OCI-LY7 (cell line): ENCODE measurements at regions not wholly inside any gene's neighbourhood (a gene's known extent, or its start where the extent isn't known, plus 50 kb on each side); places are given as distances from the start of the nearest gene placed in this dataset.

ENCODE experiments used
- BruUV-seq: library from RNA; stranded (reverse); fragments of 400-500 nt; replicated peaks from 2 replicates; lab custom pipeline; 2021; lab: Mats Ljungman, UMichigan
- CTCF ChIA-PET: fragments of 300-600 bp; sonication (Branson Sonifier 250); formaldehyde crosslinking; loops from one replicate; lab custom pipeline; 2022; ENCODE audit warnings: antibody characterized with exemption; ENCODE audit not compliant: unreplicated experiment; lab: Charles Lee
- POLR2A ChIA-PET: fragments of 300-600 bp; sonication (Branson Sonifier 250); formaldehyde crosslinking; loops from one replicate; lab custom pipeline; 2022; ENCODE audit warnings: antibody characterized with exemption; lab: Charles Lee
- DNase-seq: peaks from one replicate; pipeline ENCODE4 v3.0.0-alpha.2; 2015; ENCODE audit warnings: low spot score
- H2AFZ ChIP-seq: fragments of 200-600 bp; sonication (generic), shearing (Covaris generic); 2 replicates; pipeline ENCODE4 v1.6.1; 2014; ENCODE audit warnings: mild to moderate bottlenecking, antibody characterized with exemption, low read length, moderate library complexity
- H3K27ac ChIP-seq: fragments of 200-600 bp; sonication (generic); 2 replicates; pipeline ENCODE4 v1.5.1; 2014; ENCODE audit warnings: mixed run types, low read depth, mild to moderate bottlenecking, moderate library complexity, low read length, inconsistent platforms; ENCODE audit not compliant: poor library complexity, severe bottlenecking
- H3K36me3 ChIP-seq: fragments of 200-600 bp; sonication (generic); 2 replicates; pipeline ENCODE4 v1.6.1; 2014; ENCODE audit warnings: mild to moderate bottlenecking, antibody characterized with exemption, low read length, moderate library complexity, mixed read lengths; ENCODE audit not compliant: insufficient read depth
- H3K4me1 ChIP-seq: fragments of 200-600 bp; sonication (generic); 2 replicates; pipeline ENCODE4 v1.5.1; 2014; ENCODE audit warnings: mild to moderate bottlenecking, low read length; ENCODE audit not compliant: insufficient read depth, poor library complexity, severe bottlenecking
- H3K4me2 ChIP-seq: fragments of 200-600 bp; sonication (generic); 2 replicates; pipeline ENCODE4 v1.6.1; 2014; ENCODE audit warnings: mild to moderate bottlenecking, low read length
- H3K4me3 ChIP-seq: fragments of 200-600 bp; sonication (generic); 2 replicates; pipeline ENCODE4 v1.5.1; 2014; ENCODE audit warnings: mild to moderate bottlenecking, low read depth, low read length; ENCODE audit not compliant: poor library complexity, severe bottlenecking
- H3K79me2 ChIP-seq: fragments of 200-600 bp; sonication (generic); 2 replicates; pipeline ENCODE4 v1.6.1; 2016; ENCODE audit warnings: low read depth, mild to moderate bottlenecking, low read length, moderate library complexity, mixed read lengths; ENCODE audit not compliant: insufficient read depth
- H3K9me2 ChIP-seq: fragments of 200-600 bp; sonication (generic); 2 replicates; pipeline ENCODE4 v1.6.1; 2016; ENCODE audit warnings: mild to moderate bottlenecking, low read length, mixed read lengths; ENCODE audit not compliant: insufficient read depth
- H3K9me3 ChIP-seq: fragments of 200-600 bp; sonication (generic); 2 replicates; pipeline ENCODE4 v1.6.1; 2014; ENCODE audit warnings: mild to moderate bottlenecking, mixed run types, low read length, mixed read lengths
- H4K20me1 ChIP-seq: fragments of 200-600 bp; sonication (generic); 2 replicates; pipeline ENCODE4 v1.6.1; 2014; ENCODE audit warnings: mild to moderate bottlenecking, antibody characterized with exemption, low read length, moderate library complexity, mixed read lengths; ENCODE audit not compliant: insufficient read depth
- EZH2phosphoT487 ChIP-seq: fragments of 200-600 bp; sonication (generic); IDR thresholded peaks from 2 replicates; pipeline ENCODE4 v1.6.1; 2018; ENCODE audit warnings: low read depth, borderline replicate concordance, mild to moderate bottlenecking, mixed run types, antibody characterized with exemption, low read length, moderate library complexity, mixed read lengths
- intact Hi-C: fragments of 100-400 bp; cut with micrococcal nuclease; formaldehyde crosslinking; loops from one replicate; pipeline ENCODE4 v1.10.0; 2022; ENCODE audit not compliant: unreplicated experiment
- TF ChIP-seq, protein P1 (sequence below): fragments of 200-600 bp; sonication (generic); conservative IDR thresholded peaks from 2 replicates; pipeline ENCODE4 v1.5.1; 2014; ENCODE audit warnings: mild to moderate bottlenecking, antibody characterized with exemption, low read length, moderate library complexity, mixed read lengths

GRCh38 chr13:34459856-34460255, 482.2 kb upstream of the NBEA start:
- Histone ChIP-seq H3K9me2 (no peaks in the 10 kb centered on the region), H3K4me3 (no peak overlapping the region), H3K36me3 (no peaks in the 10 kb centered on the region), H3K79me2 (no peaks in the 10 kb centered on the region), H3K4me1 (no peaks in the 10 kb centered on the region), H2AFZ (no peak overlapping the region), H3K4me2 (no peak overlapping the region), H4K20me1 (no peaks in the 10 kb centered on the region), H3K27ac (no peak overlapping the region), H3K9me3 (no peaks in the 10 kb centered on the region)
- CTCF ChIA-PET: no interaction called here
- POLR2A ChIA-PET: no interaction called here
- TF ChIP-seq, protein P1, sequence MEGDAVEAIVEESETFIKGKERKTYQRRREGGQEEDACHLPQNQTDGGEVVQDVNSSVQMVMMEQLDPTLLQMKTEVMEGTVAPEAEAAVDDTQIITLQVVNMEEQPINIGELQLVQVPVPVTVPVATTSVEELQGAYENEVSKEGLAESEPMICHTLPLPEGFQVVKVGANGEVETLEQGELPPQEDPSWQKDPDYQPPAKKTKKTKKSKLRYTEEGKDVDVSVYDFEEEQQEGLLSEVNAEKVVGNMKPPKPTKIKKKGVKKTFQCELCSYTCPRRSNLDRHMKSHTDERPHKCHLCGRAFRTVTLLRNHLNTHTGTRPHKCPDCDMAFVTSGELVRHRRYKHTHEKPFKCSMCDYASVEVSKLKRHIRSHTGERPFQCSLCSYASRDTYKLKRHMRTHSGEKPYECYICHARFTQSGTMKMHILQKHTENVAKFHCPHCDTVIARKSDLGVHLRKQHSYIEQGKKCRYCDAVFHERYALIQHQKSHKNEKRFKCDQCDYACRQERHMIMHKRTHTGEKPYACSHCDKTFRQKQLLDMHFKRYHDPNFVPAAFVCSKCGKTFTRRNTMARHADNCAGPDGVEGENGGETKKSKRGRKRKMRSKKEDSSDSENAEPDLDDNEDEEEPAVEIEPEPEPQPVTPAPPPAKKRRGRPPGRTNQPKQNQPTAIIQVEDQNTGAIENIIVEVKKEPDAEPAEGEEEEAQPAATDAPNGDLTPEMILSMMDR: no peak
- no peak for TF ChIP-seq EZH2phosphoT487
- intact Hi-C loops: loop anchor here (10.0 kb wide), 1 partner anchor 85 kb away; no protein-coding TSS in a partner anchor
- BruUV-seq: no TSS peak
- no peak for DNase-seq

DNA sequence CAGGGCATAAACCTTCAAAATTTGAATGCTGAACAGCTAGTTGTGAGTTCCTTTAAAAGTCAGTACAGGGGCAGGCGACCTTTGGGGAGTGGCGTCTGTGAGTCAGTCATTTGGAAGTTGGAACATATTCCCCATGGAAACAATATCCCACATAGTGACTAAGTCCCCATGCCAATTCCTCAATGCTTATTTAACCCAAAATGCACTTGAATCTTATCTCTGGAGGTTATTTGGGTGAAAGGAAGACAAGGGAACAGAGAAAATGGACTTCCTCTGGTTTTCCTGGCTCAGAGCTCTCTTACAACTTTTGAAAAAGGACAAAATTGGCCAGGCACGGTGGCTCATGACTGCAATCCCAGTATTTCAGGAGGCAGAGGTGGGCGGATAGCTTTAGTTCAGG, 479.2 kb upstream of the NBEA start:
- Histone ChIP-seq H3K4me1 (no peaks in the 10 kb centered on the region), H3K4me3 (no peak overlapping the region), H4K20me1 (no peaks in the 10 kb centered on the region), H2AFZ (no peak overlapping the region), H3K9me2 (no peaks in the 10 kb centered on the region), H3K9me3 (no peaks in the 10 kb centered on the region), H3K36me3 (no peaks in the 10 kb centered on the region), H3K79me2 (no peaks in the 10 kb centered on the region), H3K4me2 (no peak overlapping the region), H3K27ac (no peak overlapping the region)
- ChIA-PET POLR2A (interaction anchor here (0.7 to 1.2 kb wide), 2 partner anchors 11 to 108 kb away, joined by 3 read pairs; no protein-coding TSS in a partner anchor), CTCF (no interaction called here)
- BruUV-seq: no TSS peak
- no peak for DNase-seq
- TF ChIP-seq EZH2phosphoT487: no peak
- TF ChIP-seq, protein P1: no peak
- intact Hi-C loops: no loop called here

DNA sequence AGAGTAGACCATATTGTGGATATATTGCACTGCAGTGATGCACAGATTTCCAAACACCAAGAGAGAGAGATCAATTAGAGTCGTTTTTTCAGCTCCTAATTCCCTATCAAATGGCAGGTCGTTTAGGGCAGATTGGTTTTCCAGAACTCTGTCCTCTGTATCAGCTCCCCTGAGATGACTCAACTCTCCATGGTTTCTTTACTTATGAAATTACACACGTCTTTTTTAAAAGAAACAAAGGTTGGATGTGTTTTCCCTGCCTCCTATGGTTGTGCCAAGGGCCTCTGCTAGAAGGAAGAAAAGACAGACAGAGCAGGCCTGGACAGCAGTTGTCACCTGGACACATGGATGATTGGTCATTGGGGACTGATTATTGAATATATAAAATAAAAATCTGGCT, 478.1 kb upstream of the NBEA start:
- TF ChIP-seq EZH2phosphoT487: no peak
- TF ChIP-seq, protein P1: no peak
- Histone ChIP-seq H3K27ac (no peak overlapping the region), H3K9me2 (no peaks in the 10 kb centered on the region), H3K4me2 (no peak overlapping the region), H2AFZ (no peak overlapping the region), H3K36me3 (no peaks in the 10 kb centered on the region), H4K20me1 (no peaks in the 10 kb centered on the region), H3K4me1 (no peaks in the 10 kb centered on the region), H3K9me3 (no peaks in the 10 kb centered on the region), H3K79me2 (no peaks in the 10 kb centered on the region), H3K4me3 (no peak overlapping the region)
- BruUV-seq: no TSS peak
- CTCF ChIA-PET: no interaction called here
- intact Hi-C loops: no loop called here
- DNase-seq: no peak
- POLR2A ChIA-PET: no interaction called here
